Esophagus squamous epithelium (tissue), 5 donors: ENCODE measurements at regions not wholly inside any gene's neighbourhood (a gene's known extent, or its start where the extent isn't known, plus 50 kb on each side); places are given as distances from the start of the nearest gene placed in this dataset.
A peak's percentile ranks its signal among the peaks of the same experiment; 100 is the strongest.
"Not testable (repeated sequence)": the region's sequence is repeated elsewhere in the genome, so short reads cannot be mapped to it uniquely, and the experiment has no call there.

Experiments
- DNase-seq: peaks from one replicate; lab custom pipeline; 2025; lab: John Stamatoyannopoulos, UW
- H3K27ac ChIP-seq, 4 donors: fragments of 200-600 bp; sonication (generic); one replicate each; pipeline ENCODE4 v1.5.1; 2016 to 2019; ENCODE audit warnings: mild to moderate bottlenecking in 1 of 4
- H3K27me3 ChIP-seq, 4 donors: fragments of 200-600 bp; sonication (generic); 1 replicate in 3 of 4; 2 replicates in 1 of 4; pipeline versions ENCODE4 v1.5.1 to v1.6.0; 2017 to 2021; ENCODE audit warnings: antibody characterized with exemption in 1 of 4
- H3K36me3 ChIP-seq, 3 donors: fragments of 200-600 bp; sonication (generic); one replicate each; pipeline ENCODE4 v1.5.1; 2016 to 2019
- H3K4me1 ChIP-seq, 3 donors: fragments of 200-600 bp; sonication (generic); one replicate each; pipeline ENCODE4 v1.5.1; 2017 to 2019
- H3K4me3 ChIP-seq, 4 donors: fragments of 200-600 bp; sonication (generic); 1 replicate in 3 of 4; 2 replicates in 1 of 4; pipeline ENCODE4 v1.5.1; 2016 to 2019; ENCODE audit warnings: mild to moderate bottlenecking in 2 of 4, moderate library complexity in 1 of 4
- H3K9me3 ChIP-seq, 3 donors: fragments of 200-600 bp; sonication (generic); one replicate each; pipeline ENCODE4 v1.5.1; 2016 to 2019
- POLR2A ChIP-seq, 4 donors: fragments of 450-650 bp; IDR thresholded peaks; one replicate each; pipeline ENCODE4 v1.6.1; 2017; ENCODE audit warnings: antibody characterized with exemption in 4 of 4, mild to moderate bottlenecking in 4 of 4, moderate library complexity in 3 of 4
- WGBS, 2 donors: methylation state at CpG; one replicate each; pipeline ENCODE4 v1.1.5; 2018; 5-methylcytosine and 5-hydroxymethylcytosine counted together
- intact Hi-C: fragments of 100-400 bp; cut with DNase I; formaldehyde crosslinking; loops from one replicate; pipeline ENCODE4 v1.15.0; 2022
- TF ChIP-seq, protein P1 (sequence below), 6 experiments: fragments of 450-650 bp in 4 of 6; fragments of 200-600 bp in 2 of 6; sonication (generic) in 2 of 6; IDR thresholded peaks; one replicate each; pipeline ENCODE4 v1.5.1; 2016 to 2019; ENCODE audit warnings: antibody characterized with exemption in 6 of 6, mild to moderate bottlenecking in 4 of 6, moderate library complexity in 4 of 6
- donor health status: DM: yes; HTN: yes; CAD: no.

DNA sequence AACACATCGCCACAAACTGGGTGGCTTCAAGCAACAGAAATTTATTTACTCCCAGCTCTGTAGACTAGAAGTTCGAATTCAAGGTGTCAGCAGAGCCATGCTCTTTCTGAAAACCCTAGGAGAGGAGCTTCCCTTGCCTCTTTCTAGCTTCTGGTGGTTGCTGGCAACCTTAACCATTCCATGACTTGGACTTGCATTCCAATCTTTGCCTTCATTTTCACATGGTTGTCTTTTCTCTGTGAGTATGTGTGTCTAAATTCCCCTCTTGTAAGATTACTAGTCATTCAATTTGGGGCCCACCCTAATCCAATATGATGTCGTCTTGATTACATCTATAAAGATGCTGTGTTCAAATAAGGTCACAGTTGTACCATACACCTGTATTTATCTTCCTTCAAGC is 65.9 kb upstream of the PRKG1 start:
- peaks cover 0 to 3% (median 0%) of the 10 kb centered on the region in 4 donors for H3K27me3 ChIP-seq
- WGBS, 2 donors = 72 to 86% methylated on average over 3 of the region's 3 CpGs
- H3K9me3 ChIP-seq = no peaks in the 10 kb centered on the region
- intact Hi-C loops = loop anchor here (10.0 kb wide), 1 partner anchor 1206 kb away; no protein-coding TSS in a partner anchor
- no peak overlapping the region for H3K4me3 ChIP-seq
- peaks cover 0 to 7% (median 0%) of the 10 kb centered on the region in 3 donors for H3K4me1 ChIP-seq
- H3K36me3 ChIP-seq = no peaks in the 10 kb centered on the region
- H3K27ac ChIP-seq = no peak overlapping the region
- no peak for TF ChIP-seq POLR2A (IDR thresholded peaks at IDR 0.05)
- TF ChIP-seq, protein P1, sequence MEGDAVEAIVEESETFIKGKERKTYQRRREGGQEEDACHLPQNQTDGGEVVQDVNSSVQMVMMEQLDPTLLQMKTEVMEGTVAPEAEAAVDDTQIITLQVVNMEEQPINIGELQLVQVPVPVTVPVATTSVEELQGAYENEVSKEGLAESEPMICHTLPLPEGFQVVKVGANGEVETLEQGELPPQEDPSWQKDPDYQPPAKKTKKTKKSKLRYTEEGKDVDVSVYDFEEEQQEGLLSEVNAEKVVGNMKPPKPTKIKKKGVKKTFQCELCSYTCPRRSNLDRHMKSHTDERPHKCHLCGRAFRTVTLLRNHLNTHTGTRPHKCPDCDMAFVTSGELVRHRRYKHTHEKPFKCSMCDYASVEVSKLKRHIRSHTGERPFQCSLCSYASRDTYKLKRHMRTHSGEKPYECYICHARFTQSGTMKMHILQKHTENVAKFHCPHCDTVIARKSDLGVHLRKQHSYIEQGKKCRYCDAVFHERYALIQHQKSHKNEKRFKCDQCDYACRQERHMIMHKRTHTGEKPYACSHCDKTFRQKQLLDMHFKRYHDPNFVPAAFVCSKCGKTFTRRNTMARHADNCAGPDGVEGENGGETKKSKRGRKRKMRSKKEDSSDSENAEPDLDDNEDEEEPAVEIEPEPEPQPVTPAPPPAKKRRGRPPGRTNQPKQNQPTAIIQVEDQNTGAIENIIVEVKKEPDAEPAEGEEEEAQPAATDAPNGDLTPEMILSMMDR (IDR thresholded peaks at IDR 0.05) = no peak
- DNase-seq = no peak

DNA sequence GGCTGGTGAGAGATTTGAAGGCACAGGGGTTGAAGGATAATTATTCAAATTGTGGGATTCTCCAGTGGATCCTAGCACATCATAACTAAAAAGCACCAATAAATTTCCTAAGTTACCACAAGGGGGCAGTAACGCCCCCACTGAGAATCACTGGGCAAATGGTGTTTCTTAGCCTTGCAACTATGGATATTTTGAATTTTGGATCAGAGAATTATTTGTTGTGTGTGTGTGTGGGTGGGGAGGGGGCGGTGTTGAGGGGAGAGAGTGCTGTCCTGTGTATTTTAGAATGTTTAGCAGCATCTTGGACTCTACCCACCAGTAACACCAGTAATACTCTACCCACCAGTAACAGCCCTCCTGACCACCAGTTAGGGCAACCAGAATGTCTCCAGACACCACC is 63.3 kb upstream of the PRKG1 start:
- intact Hi-C loops = no loop called here
- peaks cover 0 to 3% (median 0%) of the 10 kb centered on the region in 4 donors for H3K27me3 ChIP-seq
- no peak for DNase-seq
- TF ChIP-seq, protein P1 (IDR thresholded peaks at IDR 0.05) = peak; percentile 43 to 70 (median 60)
- TF ChIP-seq POLR2A (IDR thresholded peaks at IDR 0.05) = no peak
- H3K27ac ChIP-seq = no peak overlapping the region
- H3K4me3 ChIP-seq = no peak overlapping the region
- no peaks in the 10 kb centered on the region for H3K36me3 ChIP-seq
- WGBS, 2 donors = 8 to 13% methylated on average over 2 of the region's 2 CpGs
- H3K4me1 ChIP-seq = peaks cover 0 to 7% (median 3%) of the 10 kb centered on the region in 3 donors
- no peaks in the 10 kb centered on the region for H3K9me3 ChIP-seq

DNA sequence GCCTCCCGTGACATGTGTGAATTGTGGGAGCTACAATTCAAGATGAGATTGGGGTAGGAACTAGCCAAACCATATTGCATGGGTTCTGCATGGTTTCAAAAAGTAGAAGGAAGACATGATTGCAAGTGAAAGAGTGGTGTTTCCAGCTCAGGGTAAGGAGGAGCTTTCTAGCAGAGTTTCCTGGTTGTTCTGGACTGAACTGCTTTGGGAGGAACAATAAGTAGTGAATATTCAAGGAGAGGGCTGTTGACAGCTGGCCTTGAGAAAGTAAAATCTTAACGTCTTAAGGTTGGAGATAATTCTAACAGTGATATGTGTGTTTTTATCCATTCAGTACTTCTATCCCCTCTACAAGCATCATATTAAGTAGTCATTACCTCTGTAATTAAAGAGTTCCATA is 62.2 kb upstream of the PRKG1 start:
- no peak overlapping the region for H3K4me3 ChIP-seq
- intact Hi-C loops = no loop called here
- H3K9me3 ChIP-seq = no peaks in the 10 kb centered on the region
- no peak overlapping the region for H3K27ac ChIP-seq
- 62 to 93% methylated on average over 2 of the region's 2 CpGs for WGBS, 2 donors
- no peaks in the 10 kb centered on the region for H3K36me3 ChIP-seq
- DNase-seq = no peak
- TF ChIP-seq, protein P1 (IDR thresholded peaks at IDR 0.05) = no peak
- TF ChIP-seq POLR2A (IDR thresholded peaks at IDR 0.05) = no peak
- peaks cover 0 to 7% (median 3%) of the 10 kb centered on the region in 3 donors for H3K4me1 ChIP-seq
- H3K27me3 ChIP-seq = peaks cover 0 to 3% (median 0%) of the 10 kb centered on the region in 4 donors

DNA sequence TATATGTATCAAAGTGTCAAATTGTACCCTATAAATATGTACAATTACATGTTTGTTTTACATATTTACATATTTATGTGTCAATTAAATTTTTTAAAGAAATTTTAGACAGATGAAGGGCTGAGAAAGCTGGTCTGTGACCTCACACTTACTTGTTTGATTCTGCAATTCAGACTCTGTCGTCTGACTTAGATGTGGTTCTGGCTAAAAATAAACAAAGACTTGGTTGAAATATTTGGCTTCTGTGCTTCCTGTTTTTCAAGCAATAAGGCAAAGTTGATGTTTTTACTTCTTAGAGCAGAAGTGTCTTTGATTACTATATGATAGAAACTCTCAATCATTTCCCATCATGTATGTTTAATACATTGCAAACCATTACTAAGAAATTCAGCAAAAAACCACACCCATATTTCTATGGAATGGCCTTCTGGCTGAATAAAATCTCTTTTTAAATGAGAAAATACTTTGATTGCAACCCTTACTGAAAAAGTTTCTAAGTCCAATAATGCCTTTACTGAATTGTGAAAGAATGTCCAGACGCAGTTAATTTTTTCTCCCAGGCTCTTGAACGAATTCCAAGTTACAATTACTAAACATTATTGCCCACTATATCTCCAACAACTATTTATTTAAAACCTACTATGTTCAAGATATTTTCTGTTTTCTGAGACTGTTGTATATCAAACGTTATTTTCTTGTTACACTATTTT is 59.5 kb upstream of the PRKG1 start:
- TF ChIP-seq POLR2A (IDR thresholded peaks at IDR 0.05) = no peak
- TF ChIP-seq, protein P1 (IDR thresholded peaks at IDR 0.05) = no peak
- DNase-seq = no peak
- no peaks in the 10 kb centered on the region for H3K9me3 ChIP-seq
- no peaks in the 10 kb centered on the region for H3K36me3 ChIP-seq
- intact Hi-C loops = no loop called here
- H3K27ac ChIP-seq = peak overlapping the region in 1 of 4 donors; percentile 49
- H3K4me3 ChIP-seq = no peak overlapping the region
- peaks cover 0 to 3% (median 0%) of the 10 kb centered on the region in 3 donors for H3K4me1 ChIP-seq
- no peaks in the 10 kb centered on the region for H3K27me3 ChIP-seq
- 40 to 48% methylated on average over 4 of the region's 4 CpGs for WGBS, 2 donors

DNA sequence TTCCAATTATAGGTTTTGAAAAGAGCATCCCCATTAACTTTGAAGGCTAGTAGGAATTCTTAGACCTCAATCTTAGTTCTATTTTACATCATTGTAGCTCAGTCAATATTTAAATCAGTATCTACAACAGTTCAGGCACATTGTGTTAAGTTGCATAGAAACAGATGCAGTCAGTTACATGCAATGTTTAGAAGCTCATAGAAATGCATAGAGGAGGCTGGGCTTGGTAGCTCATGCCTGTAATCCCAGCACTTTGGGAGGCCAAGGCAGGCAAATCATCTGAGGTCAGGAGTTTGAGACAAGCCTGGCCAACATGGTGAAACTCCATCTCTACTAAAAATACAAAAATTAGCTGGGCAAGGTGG is 58.9 kb upstream of the PRKG1 start:
- H3K9me3 ChIP-seq, intact Hi-C loops, H3K4me3 ChIP-seq, H3K27me3 ChIP-seq, H3K36me3 ChIP-seq, DNase-seq, H3K4me1 ChIP-seq: not testable (repeated sequence)
- peak overlapping the region in 2 of 4 donors; percentile 8 to 49 for H3K27ac ChIP-seq
